ENCODE measurements at regions not wholly inside any gene's neighbourhood (a gene's known extent, or its start where the extent isn't known, plus 50 kb on each side); places are given as distances from the start of the nearest gene placed in this dataset.

GRCh38 chrX:22818061-22818460 lies 181.7 kb upstream of the DDX53 start:
- no peak for TF ChIP-seq POLR2AphosphoS5 (IDR thresholded peaks at IDR 0.05)
- no peak for TF ChIP-seq CTCF (IDR thresholded peaks at IDR 0.05; ENCODE audit: poor library complexity, severe bottlenecking)
- no peak for TF ChIP-seq REST (IDR thresholded peaks at IDR 0.05; ENCODE audit: borderline replicate concordance)
- no peak for TF ChIP-seq MXI1 (conservative IDR thresholded peaks at IDR 0.05; ENCODE audit: poor library complexity, severe bottlenecking)
- no peak for TF ChIP-seq TAF1 (IDR thresholded peaks at IDR 0.05; ENCODE audit: low read depth)
- no peak for TF ChIP-seq EP300 (conservative IDR thresholded peaks at IDR 0.05; ENCODE audit: poor library complexity, severe bottlenecking)
- TF ChIP-seq EZH2 (IDR thresholded peaks at IDR 0.05; ENCODE audit: borderline replicate concordance, insufficient read depth, low read length, poor library complexity, severe bottlenecking): no peak
- TF ChIP-seq SMC3 (conservative IDR thresholded peaks at IDR 0.05; ENCODE audit: poor library complexity): no peak
- TF ChIP-seq RAD21 (conservative IDR thresholded peaks at IDR 0.05): no peak

Measured in neural cell (in vitro differentiated cells).